RWPE1 (cell line): ENCODE measurements at regions not wholly inside any gene's neighbourhood (a gene's known extent, or its start where the extent isn't known, plus 50 kb on each side); places are given as distances from the start of the nearest gene placed in this dataset.

Experiments used
- CTCF ChIA-PET: fragments of 350-600 bp; sonication (Branson Sonifier 250); formaldehyde crosslinking; extraction: SDS; loops from one replicate; lab custom pipeline; 2021; lab: Yijun Ruan, JAX
- POLR2A ChIA-PET: fragments of 400-600 bp; formaldehyde crosslinking; extraction: SDS; loops from one replicate; lab custom pipeline; 2020; ENCODE audit warnings: antibody characterized with exemption; ENCODE audit not compliant: low non-redundant PET; lab: Yijun Ruan, JAX
- DNase-seq: peaks from one replicate; pipeline ENCODE4 v3.0.0; 2012; ENCODE audit warnings: low spot score
- H3K27ac ChIP-seq: fragments of 450-650 bp; 2 replicates; pipeline ENCODE4 v1.5.1; 2017
- CTCF ChIP-seq: fragments of 450-650 bp; conservative IDR thresholded peaks from 2 replicates; pipeline ENCODE4 v1.5.1; 2017; ENCODE audit warnings: low read depth, mild to moderate bottlenecking

- POLR2A ChIA-PET = no interaction called here
- no peak overlapping the region for H3K27ac ChIP-seq
- DNase-seq = no peak
- no peak for TF ChIP-seq CTCF
- CTCF ChIA-PET = no interaction called here
Measured at GRCh38 chr1:244246334-244246733, 195.3 kb downstream of the ZBTB18 start.

GRCh38 chr1:244248426-244248825 lies 197.3 kb downstream of the ZBTB18 start:
- ChIA-PET POLR2A (no interaction called here), CTCF (no interaction called here)
- no peak overlapping the region for H3K27ac ChIP-seq
- TF ChIP-seq CTCF = no peak
- DNase-seq = no peak

- no peak for TF ChIP-seq CTCF
- DNase-seq = no peak
- ChIA-PET CTCF (no interaction called here), POLR2A (no interaction called here)
- H3K27ac ChIP-seq = no peak overlapping the region
Measured at GRCh38 chr1:244252211-244252610, 199.5 kb downstream of the ADSS2 start.

- DNase-seq = no peak
- POLR2A ChIA-PET = no interaction called here
- CTCF ChIA-PET = no interaction called here
- no peak overlapping the region for H3K27ac ChIP-seq
- TF ChIP-seq CTCF = no peak
Measured at GRCh38 chr1:244254467-244254866, 197.2 kb downstream of the ADSS2 start.

- POLR2A ChIA-PET = no interaction called here
- no peak overlapping the region for H3K27ac ChIP-seq
- no peak for DNase-seq
- no peak for TF ChIP-seq CTCF
- CTCF ChIA-PET = no interaction called here
Measured at GRCh38 chr1:244255426-244255965, 196.2 kb downstream of the ADSS2 start.

- ChIA-PET CTCF (interaction anchor here (0.8 kb wide), 1 partner anchor 27 kb away, joined by 3 read pairs; no protein-coding TSS in a partner anchor), POLR2A (no interaction called here)
- no peak overlapping the region for H3K27ac ChIP-seq
- TF ChIP-seq CTCF = no peak
- DNase-seq = no peak
Measured at GRCh38 chr1:244256086-244256676, 195.5 kb downstream of the ADSS2 start.
